GM12878 (cell line): ENCODE measurements at regions not wholly inside any gene's neighbourhood (a gene's known extent, or its start where the extent isn't known, plus 50 kb on each side); places are given as distances from the start of the nearest gene placed in this dataset.

ENCODE experiments used
- ATAC-seq: fragments of 200-7000 bp; cut with Tn5 transposase; 3 replicates; pipeline ENCODE4 v1.9.1; 2020; ENCODE audit warnings: mild to moderate bottlenecking, moderate library complexity
- BruUV-seq: library from RNA; stranded (reverse); fragments of 400-500 nt; replicated peaks from 2 replicates; lab custom pipeline; 2021; lab: Mats Ljungman, UMichigan
- CTCF ChIA-PET: fragments of 300-600 bp; sonication (Branson Sonifier 250); formaldehyde crosslinking; extraction: SDS; loops from one replicate; lab custom pipeline; 2021; ENCODE audit warnings: inconsistent platforms; lab: Yijun Ruan, JAX
- POLR2A ChIA-PET: fragments of 350-600 bp; formaldehyde crosslinking; extraction: SDS; loops from one replicate; lab custom pipeline; 2021; ENCODE audit warnings: inconsistent platforms; lab: Charles Lee
- RAD21 ChIA-PET: fragments of 300-600 bp; sonication (Branson Sonifier 250); formaldehyde crosslinking; loops from one replicate; lab custom pipeline; 2023; ENCODE audit warnings: antibody characterized with exemption; ENCODE audit not compliant: unreplicated experiment; lab: Charles Lee
- SMC1A ChIA-PET: fragments of 300-600 bp; sonication (Branson Sonifier 250); formaldehyde crosslinking; loops from one replicate; lab custom pipeline; 2023; ENCODE audit not compliant: unreplicated experiment, uncharacterized antibody; lab: Charles Lee
- DNase-seq: peaks from one replicate; pipeline ENCODE4 v3.0.0-alpha.2; 2011; ENCODE audit warnings: low read depth, low spot score
- FAIRE-seq: peaks from 3 replicates; lab custom pipeline; 2011; peaks lifted over from hg19 to GRCh38; lab: Jason Lieb, UNC
- H2AFZ ChIP-seq: 2 replicates; pipeline ENCODE4 v1.6.0; 2011; ENCODE audit warnings: low read depth, low read length, control low read depth; ENCODE audit not compliant: control insufficient read depth
- H3K27ac ChIP-seq: 2 replicates; pipeline ENCODE4 v1.5.1; 2011; ENCODE audit warnings: control low read depth; ENCODE audit not compliant: control insufficient read depth, insufficient read depth
- H3K27me3 ChIP-seq, 2 experiments: replicated peaks in 1 of 2; 2 replicates each; pipeline versions ENCODE4 v1.6.0 to v1.6.1; 2011; ENCODE audit warnings: low read length in 1 of 2; ENCODE audit not compliant: control insufficient read depth in 2 of 2, insufficient read depth in 2 of 2
- H3K36me3 ChIP-seq, 2 experiments: 2 replicates each; pipeline ENCODE4 v1.5.1; 2011; ENCODE audit warnings: low read length in 1 of 2; ENCODE audit not compliant: control insufficient read depth in 2 of 2, insufficient read depth in 2 of 2
- H3K4me1 ChIP-seq: 2 replicates; pipeline ENCODE4 v1.6.1; 2011; ENCODE audit warnings: mild to moderate bottlenecking, low read length, moderate library complexity, mixed read lengths; ENCODE audit not compliant: control insufficient read depth, insufficient read depth
- H3K4me2 ChIP-seq: 2 replicates; pipeline ENCODE4 v1.6.0; 2011; ENCODE audit warnings: control low read depth; ENCODE audit not compliant: control insufficient read depth, insufficient read depth
- H3K4me3 ChIP-seq: fragments of 200-600 bp; sonication (generic); 2 replicates; pipeline ENCODE4 v1.5.1; 2016
- H3K79me2 ChIP-seq: 2 replicates; pipeline ENCODE4 v1.6.0; 2011; ENCODE audit warnings: low read length; ENCODE audit not compliant: control insufficient read depth, insufficient read depth
- H3K9ac ChIP-seq: 2 replicates; pipeline ENCODE4 v1.8.0; 2011; ENCODE audit warnings: low read length, control low read depth, mixed read lengths; ENCODE audit not compliant: control insufficient read depth, insufficient read depth
- H3K9me3 ChIP-seq: replicated peaks from 3 replicates; pipeline ENCODE4 v1.5.1; 2011; ENCODE audit warnings: mild to moderate bottlenecking, low read length; ENCODE audit not compliant: control insufficient read depth, insufficient read depth
- H4K20me1 ChIP-seq: 2 replicates; pipeline ENCODE4 v1.6.0; 2011; ENCODE audit not compliant: control insufficient read depth, insufficient read depth
- ASH2L ChIP-seq: fragments of 300-600, 200-600 bp; sonication (generic); IDR thresholded peaks from 2 replicates; pipeline ENCODE4 v1.6.1; 2017; ENCODE audit warnings: low read depth, mild to moderate bottlenecking, borderline replicate concordance
- CBX5 ChIP-seq: sonication (generic); IDR thresholded peaks from 2 replicates; pipeline ENCODE4 v1.6.1; 2016; ENCODE audit warnings: low read depth, moderate library complexity, mild to moderate bottlenecking, inconsistent platforms
- EZH2 ChIP-seq: IDR thresholded peaks from 2 replicates; pipeline ENCODE4 v1.6.1; 2012; ENCODE audit warnings: low read depth, mild to moderate bottlenecking, control low read depth, inconsistent platforms, low read length, borderline replicate concordance; ENCODE audit not compliant: control insufficient read depth
- IKZF2 ChIP-seq, 2 experiments: fragments of 450-650 bp; IDR thresholded peaks; 2 replicates each; pipeline ENCODE4 v1.6.1; 2017; ENCODE audit warnings: mild to moderate bottlenecking in 2 of 2, moderate library complexity in 2 of 2
- PBX3 ChIP-seq: IDR thresholded peaks from 2 replicates; pipeline ENCODE4 v1.6.1; 2011; ENCODE audit warnings: mild to moderate bottlenecking, low read depth, low read length, moderate library complexity; ENCODE audit not compliant: insufficient replicate concordance
- POU2F2 ChIP-seq: IDR thresholded peaks from 3 replicates; pipeline ENCODE4 v1.6.1; 2011; ENCODE audit warnings: low read depth, mild to moderate bottlenecking, low read length, borderline replicate concordance
- RELA ChIP-seq: fragments of 450-650 bp; IDR thresholded peaks from 2 replicates; pipeline ENCODE4 v1.8.0; 2014; ENCODE audit warnings: borderline replicate concordance; ENCODE audit not compliant: partially characterized antibody
- SREBF2 ChIP-seq: IDR thresholded peaks from 2 replicates; pipeline ENCODE4 v1.6.1; 2012; ENCODE audit warnings: mild to moderate bottlenecking, low read length
- TBL1XR1 ChIP-seq: IDR thresholded peaks from 2 replicates; pipeline ENCODE4 v1.6.1; 2012; ENCODE audit warnings: low read depth, low read length, improper control_type of control experiment
- TCF7 ChIP-seq: IDR thresholded peaks from 2 replicates; pipeline ENCODE4 v1.6.1; 2014; ENCODE audit warnings: antibody characterized with exemption, borderline replicate concordance
- ZNF592 ChIP-seq: fragments of 450-650 bp; IDR thresholded peaks from 2 replicates; pipeline ENCODE4 v1.6.1; 2017; ENCODE audit warnings: mild to moderate bottlenecking, moderate library complexity
- WGBS: methylation state at CpG from one replicate; pipeline ENCODE4 v1.1.6; 2016; ENCODE audit warnings: low lambda C conversion rate; ENCODE audit not compliant: insufficient replicate concordance, insufficient coverage; ENCODE audit errors: missing lambda C conversion rate; 5-methylcytosine and 5-hydroxymethylcytosine counted together
- in situ Hi-C: fragments of 300-500 bp; cut with MboI; formaldehyde crosslinking; loops from 9 replicates; pipeline ENCODE4 v1.14.3; 2018; ENCODE audit warnings: mixed read lengths
- intact Hi-C: fragments of 100-400 bp; cut with micrococcal nuclease; formaldehyde crosslinking; loops from one replicate; pipeline ENCODE4 v1.14.2; 2022; ENCODE audit not compliant: unreplicated experiment

DNA sequence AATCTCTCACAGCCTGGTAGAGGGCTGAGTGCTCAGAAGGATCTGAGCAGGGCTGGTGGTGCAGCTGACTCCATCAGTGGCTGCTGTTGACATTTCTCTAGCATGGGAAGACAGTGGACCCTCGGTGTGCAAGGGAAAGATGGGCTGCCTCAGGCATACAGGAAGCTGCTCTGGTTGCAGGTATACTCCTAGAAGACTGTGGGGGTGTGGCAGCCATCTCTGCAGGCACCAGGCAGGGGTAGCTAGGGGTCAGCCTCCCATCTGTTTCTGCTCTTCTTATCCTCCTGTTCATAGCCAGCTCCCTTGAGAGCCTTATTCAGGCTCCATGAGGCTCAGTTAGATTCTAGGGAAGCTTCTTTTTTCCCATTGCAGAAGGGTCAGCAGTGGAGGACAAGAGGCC lies 475.5 kb downstream of the TSHZ3 start:
- ATAC-seq (no peak), DNase-seq (no peak), FAIRE-seq (no peak)
- H3K9ac ChIP-seq, result no peak overlapping the region
- no peaks in the 10 kb centered on the region for H3K36me3 ChIP-seq
- no peaks in the 10 kb centered on the region for H3K27me3 ChIP-seq
- intact Hi-C loops (no loop called here), in situ Hi-C loops (no loop called here)
- no peak overlapping the region for H3K27ac ChIP-seq
- no peaks in the 10 kb centered on the region for H3K4me1 ChIP-seq
- H3K4me2 ChIP-seq, result no peak overlapping the region
- ChIA-PET POLR2A (no interaction called here), RAD21 (no interaction called here), SMC1A (no interaction called here), CTCF (no interaction called here)
- no peak overlapping the region for H2AFZ ChIP-seq
- TF ChIP-seq ASH2L, result no peak
- TF ChIP-seq RELA, result no peak
- no peak for TF ChIP-seq TCF7
- no peak for TF ChIP-seq TBL1XR1
- no peak for TF ChIP-seq ZNF592
- TF ChIP-seq SREBF2, result no peak
- TF ChIP-seq IKZF2 (IDR thresholded peaks at IDR 0.05), result no peak
- no peak for TF ChIP-seq POU2F2
- no peak for TF ChIP-seq PBX3
- no peak for TF ChIP-seq EZH2
- no peak for TF ChIP-seq CBX5
- no peaks in the 10 kb centered on the region for H4K20me1 ChIP-seq
- WGBS, result 0% methylated on average over 1 of the region's 1 CpG
- no peaks in the 10 kb centered on the region for H3K79me2 ChIP-seq
- no TSS peak for BruUV-seq
- no peaks in the 10 kb centered on the region; the same call in 2 of the 3 replicates for H3K9me3 ChIP-seq
- no peak overlapping the region for H3K4me3 ChIP-seq
